Stimulated activated CD8-positive, alpha-beta memory T cell treated with anti-CD3 and anti-CD28 coated beads, Interleukin-15, amount 100 ng/mL, for 24 hours (primary cell): ENCODE measurements at regions not wholly inside any gene's neighbourhood (a gene's known extent, or its start where the extent isn't known, plus 50 kb on each side); places are given as distances from the start of the nearest gene placed in this dataset.
"Not testable (repeated sequence)": the region's sequence is repeated elsewhere in the genome, so short reads cannot be mapped to it uniquely, and the experiment has no call there.

Experiments used
- DNase-seq: peaks from one replicate; pipeline ENCODE4 v3.0.0-alpha.2; 2020; ENCODE audit warnings: low read depth

DNA sequence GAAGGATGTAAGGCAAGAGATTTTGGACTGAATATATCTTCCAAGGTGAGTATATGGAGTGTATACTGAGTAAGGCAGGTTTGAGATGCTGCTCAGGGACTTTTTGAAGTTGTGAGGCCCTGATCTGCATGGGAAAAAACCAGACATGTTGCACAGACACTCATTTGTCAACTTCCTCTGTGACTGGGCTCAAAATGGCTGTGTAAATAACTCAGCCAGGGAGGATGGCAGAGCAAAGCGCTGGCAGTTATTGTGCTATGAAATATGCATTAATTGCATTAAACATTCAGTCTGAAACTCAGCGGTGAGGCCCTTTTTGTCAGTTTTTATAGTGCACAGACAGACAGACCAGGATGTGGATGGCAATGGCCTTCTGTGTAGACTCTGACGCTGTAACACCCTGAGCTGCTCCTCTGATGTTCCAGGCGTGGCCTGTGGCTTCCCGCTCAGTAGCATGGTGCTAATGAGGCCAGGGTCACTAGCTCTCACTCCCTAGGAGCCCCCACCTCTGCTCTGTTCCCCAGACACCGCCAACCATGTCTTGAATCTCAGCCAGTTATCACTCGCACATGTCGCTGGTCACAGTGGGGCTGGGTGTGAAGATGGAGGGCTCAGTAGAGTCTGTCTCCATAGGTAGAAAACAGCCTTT is 307.0 kb upstream of the PROX1 start:
- no peak for DNase-seq

DNA sequence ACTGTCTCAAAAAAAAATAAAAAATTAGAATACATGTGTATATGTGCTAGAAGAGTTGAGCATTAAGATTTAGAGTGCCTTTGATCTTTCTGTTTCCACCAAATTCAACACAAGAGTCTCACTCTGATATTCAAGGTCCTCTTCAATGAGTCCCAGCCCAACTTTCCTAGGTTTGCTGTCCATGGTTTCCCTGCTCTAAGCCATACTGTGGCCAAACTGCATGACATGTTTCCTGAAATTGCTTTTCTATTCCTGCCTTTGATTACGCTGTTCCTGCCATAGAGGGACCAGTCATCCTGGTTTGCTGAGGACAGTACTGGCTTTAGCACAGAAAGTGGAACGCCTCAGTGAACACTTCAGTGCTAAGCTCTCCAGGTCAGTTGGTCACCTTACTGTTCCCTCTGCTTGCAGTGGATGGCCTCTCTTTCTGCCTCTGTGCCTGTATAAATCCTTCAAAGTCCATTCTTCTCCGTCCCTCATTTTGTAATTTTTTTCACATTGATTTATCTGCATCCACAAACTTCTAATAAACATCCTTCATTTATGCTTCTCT is 305.9 kb upstream of the PROX1 start:
- DNase-seq = no peak

DNA sequence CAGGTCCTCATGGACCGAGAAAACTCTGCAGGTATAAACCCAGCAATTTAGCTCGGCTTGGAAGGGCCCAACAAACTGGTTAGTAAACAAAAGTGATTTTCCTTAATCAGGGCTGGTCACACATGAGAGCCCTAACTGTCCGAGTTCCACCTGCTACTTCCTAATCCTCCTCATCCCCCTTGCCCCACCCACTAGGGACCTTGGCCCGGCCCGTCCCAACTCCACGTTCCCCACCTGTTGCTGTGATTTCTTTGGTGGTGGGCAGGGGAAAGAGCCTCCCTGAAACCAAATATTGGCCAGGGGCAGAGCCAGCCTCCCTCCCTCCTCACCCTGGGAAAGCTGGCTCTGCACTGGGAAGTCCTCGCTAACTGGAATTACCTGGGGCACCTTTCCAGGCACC is 304.2 kb upstream of the PROX1 start:
- DNase-seq = no peak

DNA sequence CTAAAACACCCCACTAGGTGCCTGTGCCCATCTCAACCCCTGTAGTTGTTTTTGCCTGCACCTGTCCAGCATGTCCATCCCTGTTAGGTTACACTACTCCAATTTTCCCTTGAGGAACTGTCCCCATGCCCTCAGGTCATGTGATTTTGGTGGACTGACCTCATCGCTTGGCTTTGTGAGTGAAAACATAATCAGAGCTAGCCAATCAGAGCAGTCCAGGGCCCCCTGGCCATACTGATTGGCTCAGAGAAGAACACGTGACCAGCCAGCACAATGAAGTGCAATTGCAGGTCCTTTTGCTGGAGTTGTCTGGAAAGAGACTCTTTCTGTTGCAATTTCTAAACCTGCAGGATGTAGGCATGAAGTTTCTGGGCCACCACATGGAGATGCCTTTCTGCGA is 303.3 kb upstream of the PROX1 start:
- no peak for DNase-seq

GRCh38 chr1:213685992-213686582 is 301.7 kb upstream of the PROX1 start:
- DNase-seq = no peak

DNA sequence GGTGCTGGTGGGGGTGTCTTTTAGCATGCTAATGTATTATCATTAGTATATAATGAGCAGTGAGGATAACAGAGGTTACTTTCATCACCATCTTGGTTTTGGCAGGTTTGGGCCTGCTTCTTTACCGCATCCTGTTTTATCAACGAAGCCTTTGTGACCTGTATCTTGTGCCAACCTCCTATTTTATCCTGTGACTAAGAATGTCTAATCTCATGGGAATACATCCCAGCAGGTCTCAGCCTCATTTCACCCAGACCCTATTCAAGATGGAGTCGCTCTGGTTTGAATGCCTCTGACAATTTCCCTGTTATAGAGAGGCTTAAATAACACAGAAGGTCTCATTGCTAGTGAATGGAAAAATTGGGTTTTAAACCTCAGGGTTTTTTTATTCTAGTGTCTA is 300.8 kb upstream of the PROX1 start:
- no peak for DNase-seq

GRCh38 chr1:213687832-213688231 is 299.9 kb upstream of the PROX1 start:
- DNase-seq = no peak

DNA sequence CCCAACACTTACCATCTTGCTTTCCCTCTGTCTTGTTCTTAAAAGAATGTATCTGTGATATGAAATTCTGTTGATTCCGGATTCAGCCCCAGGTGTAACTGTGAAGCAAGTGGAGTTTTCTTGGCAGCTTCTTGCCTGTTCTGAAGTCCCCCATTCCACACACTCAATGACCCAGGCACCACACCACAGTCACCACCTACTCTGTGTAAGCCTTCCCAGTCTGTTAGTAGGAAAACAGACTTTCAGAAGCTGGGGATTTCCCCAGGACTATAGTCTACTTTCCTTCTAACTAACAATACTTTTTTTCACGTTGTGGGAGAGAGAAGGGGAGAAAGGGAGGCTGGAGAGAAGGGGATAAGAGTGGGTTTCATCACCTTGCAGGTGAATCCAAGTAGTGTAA is 299.1 kb upstream of the PROX1 start:
- DNase-seq = no peak

- no peak for DNase-seq
Observed at GRCh38 chr1:213689260-213689659, 298.5 kb upstream of the PROX1 start.

DNA sequence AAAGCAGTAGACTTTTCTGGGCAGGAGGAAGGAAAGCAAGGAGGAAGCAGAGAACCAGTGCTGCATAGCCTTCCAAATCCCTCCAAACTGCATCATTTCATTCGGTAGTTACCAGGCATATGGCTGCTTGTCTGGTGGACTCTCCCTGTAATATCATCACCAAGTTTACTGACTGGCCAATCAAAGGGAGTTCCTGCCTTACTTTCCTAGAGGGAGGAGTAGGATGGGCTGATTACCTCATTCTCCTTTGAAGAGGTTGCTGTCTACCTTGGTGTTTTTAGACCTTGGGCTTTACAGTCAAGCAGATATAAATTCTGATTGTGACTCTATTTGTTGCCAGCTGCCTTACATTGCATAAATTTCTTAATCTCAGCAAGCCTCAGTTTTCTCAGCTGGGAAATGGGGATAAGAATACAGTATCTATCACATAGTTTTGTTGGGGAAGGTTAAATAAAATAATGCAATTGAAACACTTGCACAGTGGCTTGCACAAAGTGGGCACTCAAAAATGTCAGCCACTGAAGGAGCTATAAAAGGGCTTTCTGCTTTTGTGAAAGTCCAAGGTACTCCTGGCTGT is 297.3 kb upstream of the PROX1 start:
- DNase-seq = no peak

GRCh38 chr1:213692321-213692720 is 295.5 kb upstream of the PROX1 start:
- no peak for DNase-seq

DNA sequence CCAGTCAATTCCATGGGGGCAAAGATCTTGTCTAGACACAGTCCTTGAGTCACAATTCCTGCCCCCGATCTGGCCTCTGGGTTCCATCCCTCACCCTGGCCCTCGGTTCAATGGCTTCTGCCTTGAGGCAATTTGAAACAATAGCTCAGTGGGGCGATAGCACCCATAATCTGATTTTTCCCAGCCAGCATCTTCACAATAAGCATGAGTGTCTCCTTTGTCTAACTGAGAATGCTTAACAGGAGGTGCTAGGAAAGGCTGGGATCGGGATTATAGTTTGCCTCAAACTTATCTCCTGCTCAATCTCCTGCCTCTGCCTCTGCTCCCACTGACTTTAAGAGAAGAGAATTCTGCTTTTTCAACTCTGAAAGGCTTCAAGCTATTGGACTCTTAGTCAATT is 293.9 kb upstream of the PROX1 start:
- no peak for DNase-seq

DNA sequence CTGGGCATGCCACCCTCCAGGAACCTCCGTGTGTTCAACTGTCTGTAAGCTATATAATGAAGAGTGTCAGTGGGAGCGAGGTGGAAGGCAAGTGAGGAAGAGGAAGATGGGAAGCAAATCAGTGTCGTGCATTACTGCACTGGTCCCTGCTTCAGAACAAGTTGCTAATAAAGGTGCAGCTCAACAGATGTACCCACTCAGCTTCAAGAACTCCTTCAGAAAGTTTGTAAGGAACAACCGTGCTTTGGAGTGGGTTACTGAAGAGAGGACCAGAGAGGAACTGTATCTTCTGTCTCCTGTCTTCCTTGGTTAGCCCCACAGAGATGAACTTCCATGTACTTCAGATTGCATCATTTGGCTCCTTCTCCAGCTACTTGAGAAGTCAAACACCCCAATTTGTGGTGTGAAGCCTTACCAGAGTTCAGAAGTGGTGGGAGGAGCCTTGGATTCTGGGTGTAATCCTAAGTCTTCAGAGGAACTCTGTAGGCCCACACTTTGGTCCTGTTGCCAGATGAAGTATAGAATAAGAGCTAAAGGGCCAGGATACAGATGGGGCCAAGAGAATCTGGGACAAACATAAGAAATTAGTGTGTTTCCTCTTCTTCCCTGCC is 290.5 kb upstream of the PROX1 start:
- DNase-seq = no peak

GRCh38 chr1:213698092-213698702 is 289.6 kb upstream of the PROX1 start:
- DNase-seq = no peak

DNA sequence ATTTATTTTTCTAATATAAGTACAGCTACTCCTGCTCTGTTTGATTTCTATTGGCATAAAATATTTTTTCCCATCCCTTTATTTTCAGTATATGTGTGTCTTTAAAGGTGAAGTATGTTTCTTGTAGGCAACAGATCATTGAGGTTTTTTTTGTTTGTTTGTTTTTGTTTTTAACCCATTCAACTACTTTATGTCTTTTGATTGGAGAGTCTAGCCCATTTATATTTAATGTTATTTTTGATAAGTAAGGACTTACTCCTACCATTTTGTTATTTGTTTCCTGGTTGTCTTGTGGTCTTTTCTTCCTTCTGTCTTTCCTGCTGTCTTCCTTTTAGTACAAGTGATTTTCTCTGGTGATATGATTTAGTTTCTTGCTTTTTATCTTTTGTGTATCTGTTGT is 285.1 kb upstream of the PROX1 start:
- no peak for DNase-seq

DNA sequence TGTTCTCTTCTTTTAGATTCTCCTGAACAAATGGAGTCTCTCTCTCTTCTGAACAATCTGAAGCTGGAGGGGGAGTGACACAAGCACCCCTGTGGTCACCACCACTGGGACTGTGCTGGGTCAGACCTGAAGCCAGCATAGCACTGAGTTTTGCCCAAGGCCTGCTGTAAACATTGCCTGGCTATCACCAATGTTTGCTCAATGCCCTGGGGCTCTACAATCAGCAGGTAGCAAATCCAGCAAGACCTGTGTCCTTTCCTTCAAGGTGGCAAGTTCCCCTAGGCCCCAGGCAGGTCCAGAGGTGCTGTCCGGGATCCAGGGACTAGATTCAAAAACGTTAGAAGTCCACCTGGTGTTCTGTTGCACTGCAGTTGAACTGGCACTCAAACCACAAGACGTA is 282.8 kb upstream of the PROX1 start:
- DNase-seq = no peak

DNA sequence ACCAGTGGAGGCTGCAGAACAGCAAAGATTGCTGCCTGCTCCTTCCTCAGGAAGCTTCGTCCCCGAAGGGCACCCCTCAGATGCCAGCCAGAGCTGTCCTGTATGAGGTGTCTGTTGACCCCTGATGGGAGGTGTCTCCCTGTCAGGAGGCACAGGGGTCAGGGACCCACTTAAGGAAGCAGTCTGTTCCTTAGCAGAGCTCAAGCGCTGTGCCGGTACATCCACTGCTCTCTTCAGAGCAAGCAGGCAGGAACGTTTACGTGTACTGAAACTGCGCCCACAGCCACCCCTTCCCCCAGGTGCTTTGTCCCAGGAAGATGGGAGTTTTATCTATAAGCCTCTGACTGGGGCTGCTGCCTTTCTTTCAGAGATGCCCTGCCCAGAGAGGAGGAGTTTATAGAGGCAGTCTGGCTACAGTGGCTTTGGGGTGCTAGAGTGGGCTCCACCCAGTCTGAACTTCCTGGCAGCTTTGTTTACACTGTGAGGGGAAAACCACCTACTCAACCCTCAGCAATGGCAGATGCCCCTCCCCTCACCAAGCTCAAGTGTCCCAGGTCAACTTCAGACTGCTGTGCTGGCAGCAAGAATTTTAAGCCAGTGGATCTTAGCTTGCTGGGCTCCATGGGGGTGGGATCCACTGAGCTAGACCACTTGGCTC is 275.8 kb upstream of the PROX1 start:
- DNase-seq = not testable (repeated sequence)

- DNase-seq = no peak
Observed at GRCh38 chr1:213714645-213715044, 273.1 kb upstream of the PROX1 start.

GRCh38 chr1:213715182-213715581 is 272.6 kb upstream of the PROX1 start:
- DNase-seq = no peak

DNA sequence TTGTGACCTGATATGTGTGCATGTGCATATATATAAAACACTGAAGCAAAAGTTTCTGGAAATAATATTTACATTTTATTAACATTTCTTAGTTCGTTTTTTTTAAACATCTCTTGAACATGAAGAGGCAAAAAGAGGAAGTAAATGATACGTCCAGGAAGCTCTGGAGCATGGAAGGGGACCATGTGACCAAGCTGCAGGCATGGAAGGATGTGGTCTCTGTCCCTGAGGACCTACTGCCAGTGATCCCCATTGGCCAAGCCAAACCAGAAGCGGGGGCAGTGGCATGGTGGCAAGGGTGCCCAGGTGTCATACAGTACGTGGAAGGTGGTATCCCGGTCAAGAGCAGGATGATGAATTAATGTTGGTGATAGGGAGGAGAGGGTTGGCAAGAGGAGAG is 268.3 kb upstream of the PROX1 start:
- DNase-seq = no peak

GRCh38 chr1:213720032-213720431 is 267.7 kb upstream of the PROX1 start:
- no peak for DNase-seq

- no peak for DNase-seq
Observed at GRCh38 chr1:213723187-213723586, 264.6 kb upstream of the PROX1 start.
